GM13976 (cell line): ENCODE measurements at regions not wholly inside any gene's neighbourhood (a gene's known extent, or its start where the extent isn't known, plus 50 kb on each side); places are given as distances from the start of the nearest gene placed in this dataset.
"Not testable (repeated sequence)": the region's sequence is repeated elsewhere in the genome, so short reads cannot be mapped to it uniquely, and the experiment has no call there.

Experiments
- DNase-seq: peaks from one replicate; pipeline ENCODE4 v3.0.0; 2012; ENCODE audit warnings: low spot score
- CTCF ChIP-seq: IDR thresholded peaks from 2 replicates; pipeline ENCODE4 v1.5.1; 2012; ENCODE audit warnings: borderline replicate concordance, mild to moderate bottlenecking; ENCODE audit not compliant: insufficient read depth; ENCODE audit errors: extremely low read depth, missing control alignments, control extremely low read depth
- in situ Hi-C: fragments of 300-500 bp; cut with MboI; formaldehyde crosslinking; loops from one replicate; pipeline ENCODE4 v1.12.0; 2022; ENCODE audit warnings: low sequenced_read_pairs, mixed read lengths, inconsistent platforms; ENCODE audit not compliant: unreplicated experiment

DNA sequence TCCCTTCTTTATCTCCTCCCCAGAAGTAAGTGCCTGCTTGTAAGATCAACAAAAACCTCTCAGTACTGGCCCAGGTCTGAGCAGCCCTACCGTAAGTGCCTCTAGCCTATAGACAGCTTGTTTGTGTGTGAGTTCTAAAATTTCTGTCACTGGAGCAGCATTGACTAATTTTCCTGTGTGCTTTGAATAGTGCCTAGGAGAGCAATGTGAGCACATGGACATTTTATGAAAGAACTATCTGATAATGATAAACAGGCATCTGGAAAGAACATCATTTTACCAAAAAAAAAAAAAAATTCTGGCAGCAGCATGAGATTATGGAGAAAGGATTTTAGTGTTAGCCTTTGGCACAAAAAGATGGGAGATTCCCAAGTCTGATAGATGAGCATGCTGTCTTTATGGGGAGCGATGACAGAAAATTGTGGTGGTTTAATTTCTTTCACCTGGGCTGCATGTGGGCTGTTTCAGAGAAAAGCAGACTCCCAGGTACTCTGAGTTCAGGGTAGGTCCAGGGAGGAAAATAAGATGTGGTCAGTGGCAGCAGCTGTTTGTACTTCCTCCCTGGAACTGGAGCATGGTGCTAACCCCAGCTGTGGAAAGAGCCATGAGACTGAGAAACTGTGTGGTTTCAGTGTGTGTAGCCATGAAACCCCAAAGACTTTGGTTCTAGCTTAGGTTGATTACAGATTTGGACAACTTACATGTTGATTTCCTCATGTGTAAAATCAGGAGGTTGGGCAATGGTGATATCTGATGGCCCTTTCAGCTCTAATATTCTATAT lies 419.9 kb downstream of the NTRK2 start:
- no peak for DNase-seq
- TF ChIP-seq CTCF: no peak
- in situ Hi-C loops: no loop called here

- in situ Hi-C loops: no loop called here
- no peak for TF ChIP-seq CTCF
- DNase-seq: no peak
These were observed 412.4 kb downstream of the NTRK2 start for GRCh38 chr9:85081963-85082362.

GRCh38 chr9:85079349-85079748 lies 409.8 kb downstream of the NTRK2 start:
- no peak for DNase-seq

GRCh38 chr9:85077944-85078343 lies 408.4 kb downstream of the NTRK2 start:
- no peak for DNase-seq
- TF ChIP-seq CTCF: no peak
- in situ Hi-C loops: no loop called here

More at GRCh38 chr9:85079349-85079748, 409.8 kb downstream of the NTRK2 start:
- no peak for TF ChIP-seq CTCF
- in situ Hi-C loops: no loop called here

DNA sequence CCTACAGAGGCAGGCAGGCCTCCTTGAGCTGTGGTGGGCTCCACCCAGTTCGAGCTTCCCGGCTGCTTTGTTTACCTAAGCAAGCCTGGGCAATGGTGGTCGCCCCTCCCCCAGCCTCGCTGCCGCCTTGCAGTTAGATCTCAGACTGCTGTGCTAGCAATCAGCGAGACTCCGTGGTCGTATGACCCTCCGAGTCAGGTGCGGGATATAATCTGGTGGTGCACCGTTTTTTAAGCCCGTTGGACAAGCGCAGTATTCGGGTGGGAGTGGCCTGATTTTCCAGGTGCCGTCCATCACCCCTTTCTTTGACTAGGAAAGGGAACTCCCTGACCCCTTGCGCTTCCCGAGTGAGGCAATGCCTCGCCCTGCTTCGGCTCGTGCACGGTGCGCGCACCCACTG lies 407.6 kb downstream of the NTRK2 start:
- in situ Hi-C loops, DNase-seq: not testable (repeated sequence)
